ENCODE measurements at regions not wholly inside any gene's neighbourhood (a gene's known extent, or its start where the extent isn't known, plus 50 kb on each side); places are given as distances from the start of the nearest gene placed in this dataset.

- ChIA-PET POLR2A (no interaction called here), CTCF (interaction anchor here (0.8 kb wide), 1 partner anchor 1134 kb away, joined by 4 read pairs; no protein-coding TSS in a partner anchor)
- Histone ChIP-seq H3K4me3 (no peak overlapping the region), H3K4me2 (no peak overlapping the region), H3K4me1 (no peaks in the 10 kb centered on the region), H3K27ac (no peak overlapping the region), H3K9me3 (no peaks in the 10 kb centered on the region)
- ATAC-seq (no peak), FAIRE-seq (no peak), DNase-seq (ENCODE audit: low read depth in 1 of 2, low spot score in 1 of 2) (no peak)
- TF ChIP-seq CBX8 (IDR thresholded peaks at IDR 0.05) (no peak), HOXA7 (CRISPR knock-in tag; IDR thresholded peaks at IDR 0.05) (no peak), RNF2 (IDR thresholded peaks at IDR 0.05; ENCODE audit: borderline replicate concordance, low read depth) (no peak), RFX5 (IDR thresholded peaks at IDR 0.05) (no peak), HOXB13 (CRISPR knock-in tag; IDR thresholded peaks at IDR 0.05; ENCODE audit: low read depth) (no peak), TFCP2L1 (CRISPR knock-in tag; IDR thresholded peaks at IDR 0.05) (no peak), BHLHE40 (IDR thresholded peaks at IDR 0.05; ENCODE audit: low read depth, low read length) (no peak), JUN (IDR thresholded peaks at IDR 0.05) (no peak), NFE2L2 (conservative IDR thresholded peaks at IDR 0.05; ENCODE audit: low read length) (no peak), RCOR1 (IDR thresholded peaks at IDR 0.05; ENCODE audit: low read depth, low read length) (no peak), HEYL (CRISPR knock-in tag; IDR thresholded peaks at IDR 0.05) (no peak), SREBF2 (IDR thresholded peaks at IDR 0.05) (no peak), MYC (IDR thresholded peaks at IDR 0.05; ENCODE audit: borderline replicate concordance, low read length) (no peak), CBX2 (IDR thresholded peaks at IDR 0.05; ENCODE audit: borderline replicate concordance, low read depth) (no peak), EP300 (IDR thresholded peaks at IDR 0.05) (no peak), PHF8 (IDR thresholded peaks at IDR 0.05; ENCODE audit: borderline replicate concordance, low read depth) (no peak), KDM1A (IDR thresholded peaks at IDR 0.05; ENCODE audit: low read depth) (no peak), NR3C1 (IDR thresholded peaks at IDR 0.05) (no peak), HDAC2 (IDR thresholded peaks at IDR 0.05) (no peak), CTCF (IDR thresholded peaks at IDR 0.05) (no peak)
- 8% methylated on average over 2 of the region's 2 CpGs for WGBS (ENCODE audit: missing lambda C conversion rate)
These were observed 1997.4 kb downstream of the C4orf33 start for GRCh38 chr4:131093303-131093702.

GRCh38 chr4:131098976-131099375 lies 2003.0 kb downstream of the C4orf33 start:
- no peaks in the 10 kb centered on the region for H3K9me3 ChIP-seq
- no peaks in the 10 kb centered on the region for H3K4me1 ChIP-seq
- no peak for FAIRE-seq
- no peak overlapping the region for H3K4me3 ChIP-seq
- H3K4me2 ChIP-seq, result no peak overlapping the region
- ATAC-seq, result no peak
- no peak for DNase-seq (ENCODE audit: low read depth in 1 of 2, low spot score in 1 of 2)
- WGBS (ENCODE audit: missing lambda C conversion rate), result 29% methylated on average over 4 of the region's 5 CpGs
- H3K27ac ChIP-seq, result no peak overlapping the region
- POLR2A ChIA-PET, result no interaction called here
- CTCF ChIA-PET, result no interaction called here
- TF ChIP-seq ZFP36 (IDR thresholded peaks at IDR 0.05; ENCODE audit: borderline replicate concordance, partially characterized antibody), result no peak

GRCh38 chr4:131113273-131113672 lies 2017.3 kb downstream of the C4orf33 start:
- TF ChIP-seq CBX8 (IDR thresholded peaks at IDR 0.05), result no peak
- no peak for TF ChIP-seq RARB (CRISPR knock-in tag; IDR thresholded peaks at IDR 0.05)
- TF ChIP-seq EHF (CRISPR knock-in tag; IDR thresholded peaks at IDR 0.05), result no peak
- no peak for TF ChIP-seq HDAC2 (IDR thresholded peaks at IDR 0.05)
- TF ChIP-seq KDM5A (IDR thresholded peaks at IDR 0.05), result no peak
- TF ChIP-seq CHD2 (IDR thresholded peaks at IDR 0.05; ENCODE audit: low read length, partially characterized antibody), result no peak
- TF ChIP-seq EP300 (IDR thresholded peaks at IDR 0.05), result no peak
- TF ChIP-seq HEYL (CRISPR knock-in tag; IDR thresholded peaks at IDR 0.05), result no peak
- no peak for TF ChIP-seq USF2 (IDR thresholded peaks at IDR 0.05)
- no peak for TF ChIP-seq HOXA7 (CRISPR knock-in tag; IDR thresholded peaks at IDR 0.05)
- TF ChIP-seq KDM1A (IDR thresholded peaks at IDR 0.05; ENCODE audit: low read depth), result no peak
- TF ChIP-seq RCOR1 (IDR thresholded peaks at IDR 0.05; ENCODE audit: low read depth, low read length), result no peak
- TF ChIP-seq ZFP36 (IDR thresholded peaks at IDR 0.05; ENCODE audit: borderline replicate concordance, partially characterized antibody), result no peak
- no peak for TF ChIP-seq ELK1 (IDR thresholded peaks at IDR 0.05; ENCODE audit: low read depth, low read length)
- TF ChIP-seq NPAS2 (CRISPR knock-in tag; IDR thresholded peaks at IDR 0.05; ENCODE audit: borderline replicate concordance), result no peak
- CTCF ChIA-PET, result no interaction called here
- H3K9me3 ChIP-seq, result no peaks in the 10 kb centered on the region
- H3K4me3 ChIP-seq, result no peak overlapping the region
- H3K27ac ChIP-seq, result no peak overlapping the region
- POLR2A ChIA-PET, result no interaction called here
- DNase-seq (ENCODE audit: low read depth in 1 of 2, low spot score in 1 of 2) (no peak), FAIRE-seq (no peak), ATAC-seq (no peak)
- 8% methylated on average over 3 of the region's 3 CpGs for WGBS (ENCODE audit: missing lambda C conversion rate)
- H3K4me1 ChIP-seq, result no peaks in the 10 kb centered on the region
- no peak overlapping the region for H3K4me2 ChIP-seq

Measured in A549 (cell line).